ENCODE measurements at regions not wholly inside any gene's neighbourhood (a gene's known extent, or its start where the extent isn't known, plus 50 kb on each side); places are given as distances from the start of the nearest gene placed in this dataset.
"Not testable (repeated sequence)": the region's sequence is repeated elsewhere in the genome, so short reads cannot be mapped to it uniquely, and the experiment has no call there.

GRCh38 chr20:53883098-53883911 lies 187.1 kb downstream of the BCAS1 start:
- Histone ChIP-seq H3K27ac (no peak overlapping the region), H3K9ac (ENCODE audit: insufficient read length) (no peak overlapping the region), H3K36me3 (ENCODE audit: insufficient read depth, low read length) (no peaks in the 10 kb centered on the region), H3K4me3 (no peak overlapping the region), H3K9me3 (ENCODE audit: low read depth, low read length) (no peaks in the 10 kb centered on the region)
- TF ChIP-seq EZH2 (IDR thresholded peaks at IDR 0.05) (no peak), FOXP2 (optimal IDR thresholded peaks at IDR 0.05; ENCODE audit: control extremely low read depth, extremely low read length, insufficient read depth) (no peak), POLR2AphosphoS5 (IDR thresholded peaks at IDR 0.05; ENCODE audit: borderline replicate concordance, low read depth, low read length) (no peak)
- no peak for DNase-seq (ENCODE audit: low read depth, low spot score)

GRCh38 chr20:53882438-53882986 lies 187.9 kb downstream of the BCAS1 start:
- H3K9me3 ChIP-seq (ENCODE audit: low read depth, low read length); H3K27ac ChIP-seq; H3K36me3 ChIP-seq (ENCODE audit: insufficient read depth, low read length); DNase-seq (ENCODE audit: low read depth, low spot score); H3K4me3 ChIP-seq; H3K9ac ChIP-seq (ENCODE audit: insufficient read length): not testable (repeated sequence)

GRCh38 chr20:53881362-53881761 lies 189.0 kb downstream of the BCAS1 start:
- Histone ChIP-seq H3K36me3 (ENCODE audit: insufficient read depth, low read length) (no peaks in the 10 kb centered on the region), H3K9ac (ENCODE audit: insufficient read length) (no peak overlapping the region), H3K9me3 (ENCODE audit: low read depth, low read length) (no peaks in the 10 kb centered on the region), H3K4me3 (no peak overlapping the region), H3K27ac (no peak overlapping the region)
- no peak for DNase-seq (ENCODE audit: low read depth, low spot score)
- TF ChIP-seq POLR2AphosphoS5 (IDR thresholded peaks at IDR 0.05; ENCODE audit: borderline replicate concordance, low read depth, low read length): no peak
- TF ChIP-seq EZH2 (IDR thresholded peaks at IDR 0.05): no peak
- no peak for TF ChIP-seq FOXP2 (optimal IDR thresholded peaks at IDR 0.05; ENCODE audit: control extremely low read depth, extremely low read length, insufficient read depth)

GRCh38 chr20:53880108-53880641 lies 190.2 kb downstream of the BCAS1 start:
- H3K27ac ChIP-seq: no peak overlapping the region
- DNase-seq (ENCODE audit: low read depth, low spot score): no peak

GRCh38 chr20:53879048-53879684 lies 191.2 kb downstream of the BCAS1 start:
- Histone ChIP-seq H3K4me3 (no peak overlapping the region), H3K36me3 (ENCODE audit: insufficient read depth, low read length) (no peaks in the 10 kb centered on the region), H3K9ac (ENCODE audit: insufficient read length) (no peak overlapping the region), H3K27ac (no peak overlapping the region), H3K9me3 (ENCODE audit: low read depth, low read length) (no peaks in the 10 kb centered on the region)
- no peak for TF ChIP-seq EZH2 (IDR thresholded peaks at IDR 0.05)
- no peak for TF ChIP-seq FOXP2 (optimal IDR thresholded peaks at IDR 0.05; ENCODE audit: control extremely low read depth, extremely low read length, insufficient read depth)
- DNase-seq (ENCODE audit: low read depth, low spot score): no peak

More at GRCh38 chr20:53880108-53880641, 190.2 kb downstream of the BCAS1 start:
- no peaks in the 10 kb centered on the region for H3K9me3 ChIP-seq (ENCODE audit: low read depth, low read length)
- H3K9ac ChIP-seq (ENCODE audit: insufficient read length): no peak overlapping the region
- no peak overlapping the region for H3K4me3 ChIP-seq
- TF ChIP-seq POLR2AphosphoS5 (IDR thresholded peaks at IDR 0.05; ENCODE audit: borderline replicate concordance, low read depth, low read length) (no peak), EZH2 (IDR thresholded peaks at IDR 0.05) (no peak), FOXP2 (optimal IDR thresholded peaks at IDR 0.05; ENCODE audit: control extremely low read depth, extremely low read length, insufficient read depth) (no peak)
- H3K36me3 ChIP-seq (ENCODE audit: insufficient read depth, low read length): no peaks in the 10 kb centered on the region

GRCh38 chr20:53878262-53879047 lies 191.9 kb downstream of the BCAS1 start:
- H3K9me3 ChIP-seq (ENCODE audit: low read depth, low read length): no peaks in the 10 kb centered on the region
- no peak for DNase-seq (ENCODE audit: low read depth, low spot score)
- no peak overlapping the region for H3K27ac ChIP-seq
- H3K4me3 ChIP-seq: no peak overlapping the region
- H3K9ac ChIP-seq (ENCODE audit: insufficient read length): no peak overlapping the region
- no peaks in the 10 kb centered on the region for H3K36me3 ChIP-seq (ENCODE audit: insufficient read depth, low read length)
- TF ChIP-seq FOXP2 (optimal IDR thresholded peaks at IDR 0.05; ENCODE audit: control extremely low read depth, extremely low read length, insufficient read depth): no peak

- H3K27ac ChIP-seq: no peak overlapping the region
- TF ChIP-seq EZH2 (IDR thresholded peaks at IDR 0.05) (no peak), POLR2AphosphoS5 (IDR thresholded peaks at IDR 0.05; ENCODE audit: borderline replicate concordance, low read depth, low read length) (no peak), FOXP2 (optimal IDR thresholded peaks at IDR 0.05; ENCODE audit: control extremely low read depth, extremely low read length, insufficient read depth) (no peak)
- no peak for DNase-seq (ENCODE audit: low read depth, low spot score)
- H3K9ac ChIP-seq (ENCODE audit: insufficient read length): no peak overlapping the region
- no peaks in the 10 kb centered on the region for H3K36me3 ChIP-seq (ENCODE audit: insufficient read depth, low read length)
- no peak overlapping the region for H3K4me3 ChIP-seq
- H3K9me3 ChIP-seq (ENCODE audit: low read depth, low read length): no peaks in the 10 kb centered on the region
Measured at GRCh38 chr20:53876956-53877355, 193.4 kb downstream of the BCAS1 start.

- no peak for DNase-seq (ENCODE audit: low read depth, low spot score)
- H3K36me3 ChIP-seq (ENCODE audit: insufficient read depth, low read length): no peaks in the 10 kb centered on the region
- no peak overlapping the region for H3K9ac ChIP-seq (ENCODE audit: insufficient read length)
- H3K27ac ChIP-seq: no peak overlapping the region
- TF ChIP-seq FOXP2 (optimal IDR thresholded peaks at IDR 0.05; ENCODE audit: control extremely low read depth, extremely low read length, insufficient read depth) (no peak), POLR2AphosphoS5 (IDR thresholded peaks at IDR 0.05; ENCODE audit: borderline replicate concordance, low read depth, low read length) (no peak), EZH2 (IDR thresholded peaks at IDR 0.05) (no peak)
- H3K4me3 ChIP-seq: no peak overlapping the region
- H3K9me3 ChIP-seq (ENCODE audit: low read depth, low read length): no peaks in the 10 kb centered on the region
Measured at GRCh38 chr20:53876470-53876869, 193.9 kb downstream of the BCAS1 start.

Data from SK-N-MC (cell line).